Muscle of leg (tissue), 3 donors: ENCODE measurements at regions not wholly inside any gene's neighbourhood (a gene's known extent, or its start where the extent isn't known, plus 50 kb on each side); places are given as distances from the start of the nearest gene placed in this dataset.
A peak's percentile ranks its signal among the peaks of the same experiment; 100 is the strongest.
"Not testable (repeated sequence)": the region's sequence is repeated elsewhere in the genome, so short reads cannot be mapped to it uniquely, and the experiment has no call there.

Source experiments
- DNase-seq: peaks from one replicate; pipeline ENCODE4 v3.0.0; 2013
- H3K27ac ChIP-seq: one replicate; pipeline ENCODE4 v1.5.1; 2013; ENCODE audit warnings: mild to moderate bottlenecking, low read length, control low read depth
- H3K27me3 ChIP-seq: one replicate; pipeline ENCODE4 v1.6.1; 2013; ENCODE audit warnings: low read length; ENCODE audit not compliant: control insufficient read depth, insufficient read depth
- H3K36me3 ChIP-seq: one replicate; pipeline ENCODE4 v1.6.1; 2013; ENCODE audit warnings: low read length; ENCODE audit not compliant: control insufficient read depth, insufficient read depth
- H3K4me1 ChIP-seq: one replicate; pipeline ENCODE4 v1.6.1; 2013; ENCODE audit warnings: low read length; ENCODE audit not compliant: control insufficient read depth, insufficient read depth
- H3K4me3 ChIP-seq: one replicate; pipeline ENCODE4 v1.5.1; 2013; ENCODE audit warnings: low read length, control low read depth
- H3K9me3 ChIP-seq: replicated peaks from 2 replicates; pipeline ENCODE4 v1.6.1; 2013; ENCODE audit warnings: low read depth, low read length; ENCODE audit not compliant: control insufficient read depth
- WGBS: methylation state at CpG from one replicate; pipeline ENCODE4 v1.1.5; 2013; ENCODE audit warnings: missing lambda C conversion rate; ENCODE audit not compliant: insufficient coverage; 5-methylcytosine and 5-hydroxymethylcytosine counted together

DNA sequence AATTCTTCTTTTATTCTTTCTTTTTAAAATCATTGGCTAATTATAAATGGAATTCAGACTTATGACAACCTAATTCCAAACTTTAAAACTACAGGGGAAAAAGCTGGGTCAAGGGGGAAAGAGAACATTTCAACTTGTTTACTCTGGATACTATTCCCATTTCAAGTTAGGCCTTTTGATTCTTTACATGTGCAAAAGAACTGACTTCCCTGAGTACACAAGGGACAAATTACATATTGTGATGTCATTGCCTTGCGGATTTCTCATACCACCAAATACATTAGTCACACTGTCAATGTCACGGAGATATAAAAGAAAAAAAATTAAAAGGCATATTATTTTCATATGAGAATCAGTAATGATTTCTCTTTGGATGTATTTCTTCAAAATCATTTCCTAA, 96.5 kb upstream of the TBX18 start:
- H3K27ac ChIP-seq, result peak overlapping the region; percentile 21
- H3K36me3 ChIP-seq, result no peaks in the 10 kb centered on the region
- no peaks in the 10 kb centered on the region for H3K4me1 ChIP-seq
- H3K9me3 ChIP-seq, result no peaks in the 10 kb centered on the region
- no peaks in the 10 kb centered on the region for H3K27me3 ChIP-seq
- peak; percentile 63 for DNase-seq
- no CpG with 5 or more reads among the region's 2 CpGs for WGBS
- H3K4me3 ChIP-seq, result no peak overlapping the region

DNA sequence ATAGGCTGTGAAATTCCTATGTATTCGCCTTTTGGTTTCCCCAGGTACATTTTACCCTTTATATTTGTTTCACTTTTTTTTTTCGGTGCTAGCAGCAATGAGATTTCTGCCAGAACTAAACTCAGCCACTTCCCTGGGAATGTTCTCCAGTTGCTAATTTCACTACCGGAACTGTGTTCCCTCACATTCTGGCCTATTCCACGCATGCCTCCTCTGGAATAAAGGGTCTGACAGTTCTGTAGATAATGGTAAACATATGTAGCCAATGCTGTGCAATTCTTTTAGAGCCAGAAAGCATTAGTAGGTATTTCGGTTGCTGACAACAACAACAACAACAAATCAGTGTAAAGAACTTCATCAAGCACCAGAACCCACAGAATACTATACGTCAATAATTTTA, 96.1 kb upstream of the TBX18 start:
- H3K4me3 ChIP-seq, result no peak overlapping the region
- H3K36me3 ChIP-seq, result no peaks in the 10 kb centered on the region
- H3K9me3 ChIP-seq, result no peaks in the 10 kb centered on the region
- peak overlapping the region; percentile 37 for H3K27ac ChIP-seq
- H3K4me1 ChIP-seq, result no peaks in the 10 kb centered on the region
- WGBS, result 44% methylated on average over 2 of the region's 6 CpGs
- no peaks in the 10 kb centered on the region for H3K27me3 ChIP-seq
- peak; percentile 77 for DNase-seq

DNA sequence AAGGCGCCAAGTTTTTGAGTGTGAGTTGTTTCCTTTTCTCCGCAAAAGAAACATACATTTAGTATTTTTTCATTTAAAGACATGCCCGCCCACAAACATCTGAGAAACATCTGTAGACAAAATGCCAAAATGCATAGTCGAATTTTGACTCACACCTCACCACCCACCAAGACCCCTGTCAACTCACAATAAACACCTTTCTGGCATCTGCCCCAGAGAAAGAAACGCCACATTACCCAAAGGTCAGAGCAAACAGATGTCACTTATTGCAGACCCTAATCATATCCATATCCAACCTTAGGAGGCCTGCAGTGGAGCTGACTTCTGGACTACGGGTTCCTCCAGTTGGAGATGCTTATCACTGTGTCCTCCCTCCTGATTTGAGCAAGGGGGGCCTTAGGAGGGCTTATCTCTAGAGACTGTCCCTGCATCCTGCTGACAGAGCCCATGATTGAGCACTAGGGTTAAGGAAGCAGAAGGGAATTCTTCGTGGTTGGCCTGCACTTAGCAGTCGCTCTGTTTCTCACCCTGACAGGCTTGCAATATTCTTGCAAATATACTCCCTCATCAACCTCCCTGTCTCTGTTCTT, 90.5 kb upstream of the TBX18 start:
- no peaks in the 10 kb centered on the region for H3K27me3 ChIP-seq
- 66% methylated on average over 4 of the region's 8 CpGs for WGBS
- no peaks in the 10 kb centered on the region for H3K4me1 ChIP-seq
- no peak for DNase-seq
- H3K36me3 ChIP-seq, result no peaks in the 10 kb centered on the region
- no peak overlapping the region for H3K4me3 ChIP-seq
- no peaks in the 10 kb centered on the region for H3K9me3 ChIP-seq
- no peak overlapping the region for H3K27ac ChIP-seq

DNA sequence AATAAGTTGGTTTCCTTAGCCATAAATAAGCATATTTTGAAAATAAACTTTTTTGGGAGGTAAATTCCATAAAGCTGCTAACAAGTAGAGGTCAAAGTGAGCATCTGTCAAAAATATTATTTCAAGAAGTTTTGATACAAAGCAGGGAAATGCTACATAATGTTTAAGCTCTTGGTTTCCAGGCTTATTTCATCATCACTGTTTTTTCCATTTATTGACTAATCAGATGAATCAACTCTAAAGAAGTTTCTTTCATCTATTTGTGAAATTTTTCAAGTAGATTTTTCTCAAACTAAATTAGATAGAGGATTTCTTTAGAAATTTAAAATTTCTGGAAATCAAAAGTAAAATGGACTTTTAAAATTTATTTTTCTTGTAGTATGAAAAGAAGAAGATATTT, 89.5 kb upstream of the TBX18 start:
- Histone ChIP-seq H3K27me3 (no peaks in the 10 kb centered on the region), H3K36me3 (no peaks in the 10 kb centered on the region), H3K4me1 (no peaks in the 10 kb centered on the region), H3K4me3 (no peak overlapping the region), H3K9me3 (no peaks in the 10 kb centered on the region), H3K27ac (no peak overlapping the region)
- DNase-seq, result peak; percentile 53

DNA sequence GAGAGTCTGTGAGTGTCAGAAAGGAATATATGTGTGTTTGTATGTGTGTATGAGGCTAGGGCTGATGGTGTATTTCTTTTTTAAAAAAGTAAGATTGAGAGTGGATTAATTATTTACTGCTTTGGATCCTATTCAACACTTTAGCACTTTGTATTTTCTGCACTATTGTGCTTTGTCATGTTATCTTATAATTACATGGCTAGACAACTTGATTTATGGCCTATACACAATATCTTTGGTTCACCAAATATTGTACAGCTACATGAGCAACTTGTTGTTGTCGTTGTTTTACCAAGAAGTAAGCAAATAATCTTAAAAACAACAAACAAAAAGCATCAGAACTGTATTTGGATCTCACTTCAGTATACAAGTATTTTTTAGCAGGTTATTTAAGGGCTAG, 84.6 kb upstream of the TBX18 start:
- Histone ChIP-seq H3K27me3 (no peaks in the 10 kb centered on the region), H3K9me3 (no peaks in the 10 kb centered on the region), H3K4me1 (no peaks in the 10 kb centered on the region), H3K4me3 (no peak overlapping the region), H3K27ac (no peak overlapping the region), H3K36me3 (no peaks in the 10 kb centered on the region)
- WGBS, result no CpG with 5 or more reads among the region's 1 CpG
- no peak for DNase-seq

DNA sequence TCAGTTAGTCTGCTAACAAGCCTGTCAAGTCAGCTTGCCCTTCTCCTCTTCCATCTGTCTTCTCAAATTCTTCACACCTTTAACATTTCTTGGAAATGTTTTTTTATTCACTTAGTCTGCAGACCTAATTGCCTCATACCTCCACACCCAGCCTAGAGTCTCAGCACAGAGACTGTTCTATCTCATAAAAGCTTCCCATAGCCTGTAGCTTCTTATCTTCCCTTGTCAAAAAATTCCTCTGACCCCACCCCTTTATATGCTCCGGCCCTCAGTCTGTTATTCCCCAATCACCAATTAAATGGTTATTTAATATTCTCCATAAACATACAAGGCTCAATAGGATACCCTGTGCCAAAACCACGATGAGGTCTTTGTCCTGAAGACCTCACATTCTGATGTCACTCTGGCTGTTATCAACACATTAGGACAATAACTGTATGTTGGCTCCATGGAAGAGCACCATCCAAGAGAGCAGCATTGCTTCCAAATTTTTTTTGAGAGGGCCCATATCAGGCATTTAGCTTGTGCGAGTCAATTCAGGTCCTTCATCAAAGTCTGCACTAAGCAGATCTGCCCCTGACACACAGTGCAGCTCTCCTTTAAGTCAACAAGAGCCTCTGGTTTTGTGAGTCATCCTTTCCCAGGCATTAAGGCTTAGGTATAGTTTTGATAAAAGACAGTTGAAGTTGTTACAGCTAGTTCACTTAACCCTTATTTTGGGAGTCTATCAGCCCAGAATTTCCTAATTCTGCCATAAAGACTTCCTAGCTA, 83.2 kb upstream of the TBX18 start:
- no peaks in the 10 kb centered on the region for H3K9me3 ChIP-seq
- peaks cover 2% of the 10 kb centered on the region for H3K4me1 ChIP-seq
- WGBS, result 38% methylated on average over 3 of the region's 3 CpGs
- no peaks in the 10 kb centered on the region for H3K27me3 ChIP-seq
- no peak overlapping the region for H3K4me3 ChIP-seq
- peak; percentile 48 for DNase-seq
- no peaks in the 10 kb centered on the region for H3K36me3 ChIP-seq
- H3K27ac ChIP-seq, result no peak overlapping the region

DNA sequence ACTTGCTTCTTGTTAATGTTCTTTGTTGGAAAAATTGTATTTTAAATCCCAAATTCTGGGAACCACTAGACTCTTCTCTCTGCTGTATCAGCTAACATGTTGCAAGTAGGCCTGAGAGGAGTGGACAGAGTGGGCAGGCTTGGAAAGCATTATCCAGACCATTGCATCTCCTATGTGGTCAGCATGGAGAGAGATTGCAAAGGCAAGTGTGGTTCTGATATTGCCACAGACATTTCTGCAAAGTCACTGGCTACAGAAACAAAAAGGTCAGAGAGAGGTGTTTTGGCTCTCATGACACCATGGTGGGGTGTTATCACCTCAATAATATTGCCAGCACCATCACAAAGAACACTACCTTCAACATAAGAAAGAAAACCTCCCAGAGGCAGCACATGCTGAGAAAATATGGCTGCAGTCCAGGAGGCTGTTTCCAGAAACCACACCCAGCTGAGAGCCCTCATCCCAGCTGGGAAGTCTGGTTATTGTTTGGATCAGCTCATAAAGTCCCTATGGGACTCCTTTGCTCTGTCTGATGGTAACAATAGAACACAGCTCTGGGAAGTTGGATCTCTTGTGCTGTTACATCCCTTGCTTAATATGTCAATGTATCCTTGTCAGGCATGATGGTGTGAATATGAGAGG, 78.2 kb upstream of the TBX18 start:
- Histone ChIP-seq H3K4me3 (no peak overlapping the region), H3K27me3 (no peaks in the 10 kb centered on the region), H3K9me3 (no peaks in the 10 kb centered on the region), H3K4me1 (peaks cover 2% of the 10 kb centered on the region), H3K27ac (peak overlapping the region; percentile 13), H3K36me3 (no peaks in the 10 kb centered on the region)
- peak; percentile 63 for DNase-seq

DNA sequence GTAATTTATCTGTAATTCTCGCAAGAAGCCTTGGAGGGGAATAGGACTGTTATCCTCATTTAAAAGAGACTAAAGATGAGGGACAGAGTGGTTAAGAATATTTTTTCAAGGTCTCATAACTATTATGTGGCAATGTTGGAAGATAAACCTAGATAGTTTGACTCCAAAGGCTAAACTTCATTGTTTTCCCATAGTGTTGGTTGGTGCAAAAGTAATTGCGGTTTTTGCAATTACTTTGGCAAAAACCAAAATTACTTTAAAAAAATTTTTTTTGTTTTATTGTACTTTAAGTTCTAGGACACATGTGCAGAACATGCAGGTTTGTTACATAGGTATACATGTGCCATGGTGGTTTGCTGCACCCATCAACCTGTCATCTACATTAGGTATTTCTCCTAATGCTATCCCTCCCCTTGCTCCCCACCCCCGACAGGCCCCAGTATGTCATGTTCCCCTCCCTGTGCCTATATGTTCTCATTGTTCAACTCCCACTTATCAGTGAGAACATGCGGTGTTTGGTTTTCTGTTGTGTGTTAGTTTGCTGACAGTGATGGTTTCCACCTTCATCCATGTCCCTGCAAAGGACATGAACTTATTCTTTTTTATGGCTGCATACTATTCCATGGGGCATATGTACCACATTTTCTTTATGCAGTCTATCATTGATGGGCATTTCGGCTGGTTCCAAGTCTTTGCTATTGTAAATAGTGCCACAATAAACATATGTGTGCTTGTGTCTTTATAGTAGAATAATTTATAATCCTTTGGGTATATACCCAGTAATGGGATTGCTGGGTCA, 72.9 kb upstream of the TBX18 start:
- no CpG with 5 or more reads among the region's 5 CpGs for WGBS
- not testable (repeated sequence) for DNase-seq

DNA sequence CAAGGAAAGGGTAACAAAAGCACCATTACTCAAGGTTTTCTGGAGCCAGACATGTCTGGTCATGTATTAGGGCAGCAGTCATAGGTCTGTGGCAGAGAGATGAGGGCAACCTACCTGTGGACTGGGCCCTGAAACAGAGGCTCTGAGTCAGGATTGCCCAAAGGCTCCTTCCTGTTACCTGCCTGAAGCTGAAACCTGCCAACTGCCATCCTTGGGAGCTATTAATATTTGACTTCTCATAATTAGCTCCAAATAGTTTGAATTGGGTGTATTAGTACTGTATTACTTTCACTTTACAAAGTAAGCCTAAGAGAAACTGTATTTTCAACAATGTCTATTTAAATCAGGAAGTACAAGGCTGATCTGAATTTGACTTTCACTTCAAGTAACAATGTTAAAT, 72.0 kb upstream of the TBX18 start:
- Histone ChIP-seq H3K36me3 (no peaks in the 10 kb centered on the region), H3K4me1 (no peaks in the 10 kb centered on the region)

More for the DNA sequence above, 72.9 kb upstream of the TBX18 start:
- H3K27ac ChIP-seq, H3K36me3 ChIP-seq, H3K4me1 ChIP-seq, H3K27me3 ChIP-seq, H3K4me3 ChIP-seq, H3K9me3 ChIP-seq: not testable (repeated sequence)

DNA sequence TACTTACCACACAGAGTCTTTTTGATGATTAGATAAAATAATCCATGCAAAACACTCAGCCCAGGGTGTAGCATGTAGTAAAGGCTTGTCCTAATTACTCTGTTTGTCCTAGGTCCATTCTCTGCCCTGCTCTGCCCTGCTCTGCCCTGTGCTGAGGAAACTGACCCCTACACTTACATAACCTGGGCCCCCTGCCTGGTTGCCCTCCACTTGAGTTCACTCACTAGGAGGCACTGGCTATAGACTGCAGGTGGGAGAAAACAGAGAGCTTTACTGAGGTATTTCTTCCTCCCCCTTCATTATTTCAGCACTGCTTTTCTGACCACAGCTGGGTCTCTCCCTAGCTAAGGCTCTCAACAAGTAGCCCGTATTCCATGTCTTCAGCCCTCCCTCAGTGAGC, 70.9 kb upstream of the TBX18 start:
- no peaks in the 10 kb centered on the region for H3K27me3 ChIP-seq
- DNase-seq, result no peak
- no peaks in the 10 kb centered on the region for H3K4me1 ChIP-seq
- H3K9me3 ChIP-seq, result peaks cover 2% of the 10 kb centered on the region
- no peaks in the 10 kb centered on the region for H3K36me3 ChIP-seq
- no peak overlapping the region for H3K27ac ChIP-seq
- H3K4me3 ChIP-seq, result no peak overlapping the region
- WGBS, result 67% methylated on average over 1 of the region's 1 CpG

More for the DNA sequence above, 72.0 kb upstream of the TBX18 start:
- peaks cover 2% of the 10 kb centered on the region for H3K9me3 ChIP-seq
- H3K27me3 ChIP-seq, result no peaks in the 10 kb centered on the region
- H3K27ac ChIP-seq, result no peak overlapping the region
- H3K4me3 ChIP-seq, result no peak overlapping the region
- no peak for DNase-seq
